GM19025 (cell line): ENCODE measurements at regions not wholly inside any gene's neighbourhood (a gene's known extent, or its start where the extent isn't known, plus 50 kb on each side); places are given as distances from the start of the nearest gene placed in this dataset.

Experiments
- ATAC-seq: cut with Tn5 transposase; IDR thresholded peaks from one replicate; pipeline ENCODE4 v1.9.1; 2021; ENCODE audit warnings: mild to moderate bottlenecking, low read depth, moderate library complexity; ENCODE audit not compliant: unreplicated experiment

- ATAC-seq, result no peak
Observed at GRCh38 chr6:9638861-9639260, 776.0 kb downstream of the TFAP2A start.

- ATAC-seq, result no peak
Observed at GRCh38 chr6:9634776-9635175, 780.1 kb downstream of the TFAP2A start.

- ATAC-seq, result no peak
Observed at GRCh38 chr6:9632026-9632425, 782.8 kb downstream of the TFAP2A start.

GRCh38 chr6:9628819-9629218 lies 786.1 kb downstream of the TFAP2A start:
- ATAC-seq, result no peak

GRCh38 chr6:9627916-9628315 lies 787.0 kb downstream of the TFAP2A start:
- no peak for ATAC-seq

GRCh38 chr6:9623985-9624384 lies 790.9 kb downstream of the TFAP2A start:
- no peak for ATAC-seq

GRCh38 chr6:9623228-9623832 lies 791.5 kb downstream of the TFAP2A start:
- ATAC-seq, result no peak

- no peak for ATAC-seq
Observed at GRCh38 chr6:9621276-9621675, 793.6 kb downstream of the TFAP2A start.

- no peak for ATAC-seq
Observed at GRCh38 chr6:9620687-9621086, 794.2 kb downstream of the TFAP2A start.

- no peak for ATAC-seq
Observed at GRCh38 chr6:9620263-9620662, 794.6 kb downstream of the TFAP2A start.

GRCh38 chr6:9614778-9615177 lies 800.1 kb downstream of the TFAP2A start:
- ATAC-seq, result no peak

- no peak for ATAC-seq
Observed at GRCh38 chr6:9612489-9612888, 802.4 kb downstream of the TFAP2A start.

- no peak for ATAC-seq
Observed at GRCh38 chr6:9610620-9611415, 804.1 kb downstream of the TFAP2A start.

- ATAC-seq, result no peak
Observed at GRCh38 chr6:9606435-9607134, 808.3 kb downstream of the TFAP2A start.

GRCh38 chr6:9594746-9595145 lies 820.1 kb downstream of the TFAP2A start:
- ATAC-seq, result no peak

GRCh38 chr6:9593554-9593953 lies 821.3 kb downstream of the TFAP2A start:
- ATAC-seq, result no peak

GRCh38 chr6:9583753-9584352 lies 831.0 kb downstream of the TFAP2A start:
- ATAC-seq, result no peak

GRCh38 chr6:9581155-9581554 lies 833.7 kb downstream of the TFAP2A start:
- no peak for ATAC-seq

GRCh38 chr6:9576521-9576920 lies 838.4 kb downstream of the TFAP2A start:
- no peak for ATAC-seq

GRCh38 chr6:9566096-9566495 lies 848.8 kb downstream of the TFAP2A start:
- no peak for ATAC-seq

GRCh38 chr6:9564021-9564420 lies 850.9 kb downstream of the TFAP2A start:
- ATAC-seq, result no peak
